Esophagus squamous epithelium (tissue), 4 donors: ENCODE measurements at regions not wholly inside any gene's neighbourhood (a gene's known extent, or its start where the extent isn't known, plus 50 kb on each side); places are given as distances from the start of the nearest gene placed in this dataset.

Experiments used
- CTCF ChIP-seq, 6 experiments: fragments of 450-650 bp in 4 of 6; fragments of 200-600 bp in 2 of 6; sonication (generic) in 2 of 6; IDR thresholded peaks; one replicate each; pipeline ENCODE4 v1.5.1; 2016 to 2019; ENCODE audit warnings: antibody characterized with exemption in 6 of 6, mild to moderate bottlenecking in 4 of 6, moderate library complexity in 4 of 6
- POLR2A ChIP-seq, 4 donors: fragments of 450-650 bp; IDR thresholded peaks; one replicate each; pipeline ENCODE4 v1.6.1; 2017; ENCODE audit warnings: antibody characterized with exemption in 4 of 4, mild to moderate bottlenecking in 4 of 4, moderate library complexity in 3 of 4

GRCh38 chr3:176734146-176734545, 463.1 kb downstream of the TBL1XR1 start:
- no peak for TF ChIP-seq POLR2A (IDR thresholded peaks at IDR 0.05)
- TF ChIP-seq CTCF (IDR thresholded peaks at IDR 0.05) = no peak
